22Rv1 (cell line): ENCODE measurements at regions not wholly inside any gene's neighbourhood (a gene's known extent, or its start where the extent isn't known, plus 50 kb on each side); places are given as distances from the start of the nearest gene placed in this dataset.

ENCODE experiments used
- ZFX ChIP-seq: fragments of 450-650 bp; IDR thresholded peaks from 2 replicates; pipeline ENCODE4 v1.6.1; 2017; ENCODE audit warnings: antibody characterized with exemption, borderline replicate concordance
- TF ChIP-seq, protein P1 (sequence below): fragments of 450-650 bp; IDR thresholded peaks from 2 replicates; pipeline ENCODE4 v1.5.1; 2017; ENCODE audit warnings: mild to moderate bottlenecking

DNA sequence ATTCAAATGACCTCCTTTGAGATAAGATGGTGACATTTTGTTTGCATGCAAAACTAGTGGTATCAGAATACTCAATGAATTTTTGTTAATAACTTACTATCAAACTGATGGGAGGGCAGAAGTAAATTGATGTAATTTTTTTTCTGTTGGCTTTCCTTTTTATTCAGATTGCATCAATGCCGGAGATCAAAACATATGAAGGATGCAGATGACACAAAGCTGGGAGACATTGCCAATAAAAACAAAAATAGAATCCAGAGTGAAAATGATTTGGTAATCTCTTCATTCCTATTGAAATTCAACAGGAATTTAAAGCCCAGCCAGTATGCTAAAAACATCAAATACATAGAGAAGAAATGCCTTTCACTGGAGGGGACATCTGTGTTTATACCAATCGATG is 1655.3 kb upstream of the C9orf72 start:
- TF ChIP-seq, protein P1, sequence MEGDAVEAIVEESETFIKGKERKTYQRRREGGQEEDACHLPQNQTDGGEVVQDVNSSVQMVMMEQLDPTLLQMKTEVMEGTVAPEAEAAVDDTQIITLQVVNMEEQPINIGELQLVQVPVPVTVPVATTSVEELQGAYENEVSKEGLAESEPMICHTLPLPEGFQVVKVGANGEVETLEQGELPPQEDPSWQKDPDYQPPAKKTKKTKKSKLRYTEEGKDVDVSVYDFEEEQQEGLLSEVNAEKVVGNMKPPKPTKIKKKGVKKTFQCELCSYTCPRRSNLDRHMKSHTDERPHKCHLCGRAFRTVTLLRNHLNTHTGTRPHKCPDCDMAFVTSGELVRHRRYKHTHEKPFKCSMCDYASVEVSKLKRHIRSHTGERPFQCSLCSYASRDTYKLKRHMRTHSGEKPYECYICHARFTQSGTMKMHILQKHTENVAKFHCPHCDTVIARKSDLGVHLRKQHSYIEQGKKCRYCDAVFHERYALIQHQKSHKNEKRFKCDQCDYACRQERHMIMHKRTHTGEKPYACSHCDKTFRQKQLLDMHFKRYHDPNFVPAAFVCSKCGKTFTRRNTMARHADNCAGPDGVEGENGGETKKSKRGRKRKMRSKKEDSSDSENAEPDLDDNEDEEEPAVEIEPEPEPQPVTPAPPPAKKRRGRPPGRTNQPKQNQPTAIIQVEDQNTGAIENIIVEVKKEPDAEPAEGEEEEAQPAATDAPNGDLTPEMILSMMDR = no peak
- TF ChIP-seq ZFX = no peak
